ENCODE measurements at regions not wholly inside any gene's neighbourhood (a gene's known extent, or its start where the extent isn't known, plus 50 kb on each side); places are given as distances from the start of the nearest gene placed in this dataset.

GRCh38 chr7:15845868-15846267 lies 159.4 kb upstream of the MEOX2 start:
- TF ChIP-seq CTCF (IDR thresholded peaks at IDR 0.05; ENCODE audit: borderline replicate concordance, extremely low read depth, low read length, poor library complexity, severe bottlenecking) (no peak), EZH2 (IDR thresholded peaks at IDR 0.05; ENCODE audit: borderline replicate concordance, low read depth, low read length, severe bottlenecking) (no peak)
